HG02885 (cell line): ENCODE measurements at regions not wholly inside any gene's neighbourhood (a gene's known extent, or its start where the extent isn't known, plus 50 kb on each side); places are given as distances from the start of the nearest gene placed in this dataset.

Source experiments
- ATAC-seq: cut with Tn5 transposase; IDR thresholded peaks from one replicate; pipeline ENCODE4 v1.9.1; 2021; ENCODE audit warnings: mild to moderate bottlenecking; ENCODE audit not compliant: unreplicated experiment, poor library complexity

DNA sequence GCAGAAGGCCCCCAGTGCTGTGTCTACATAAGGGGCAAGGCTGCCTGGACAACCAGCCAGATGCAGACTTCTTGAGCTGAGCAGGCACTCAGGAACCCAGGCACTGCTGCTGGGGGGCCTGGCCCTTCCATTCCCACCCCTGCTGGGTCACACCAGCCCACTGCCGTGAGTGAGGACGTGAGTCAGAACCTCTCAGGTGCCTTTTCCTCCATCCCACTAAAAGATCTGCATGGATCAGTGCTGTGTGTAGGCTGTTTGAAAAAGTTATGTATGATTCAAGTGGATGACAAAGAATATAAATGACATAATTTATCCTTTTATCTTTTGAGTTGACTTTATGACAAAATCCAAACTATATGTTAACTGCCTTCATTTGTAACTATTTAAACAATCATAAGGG, 499.3 kb downstream of the INHBA start:
- no peak for ATAC-seq

DNA sequence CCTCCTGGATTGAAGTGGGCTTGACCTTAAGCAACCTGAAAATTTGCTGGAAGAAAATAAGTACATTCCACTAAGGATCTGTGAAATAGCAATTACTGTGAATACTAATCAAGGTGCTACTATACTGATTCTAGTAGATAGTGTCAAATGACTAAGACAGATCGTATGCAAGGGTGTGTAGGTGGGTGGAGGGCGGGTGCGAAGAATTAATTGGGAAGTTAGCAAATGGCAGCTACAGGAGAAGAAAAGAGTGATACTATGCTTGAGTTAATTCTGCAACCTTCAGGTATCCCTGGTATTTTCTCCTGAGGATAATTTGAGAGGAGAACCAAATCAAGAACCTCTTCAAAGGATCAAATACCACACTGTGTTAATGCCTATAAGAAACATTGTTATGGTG, 501.9 kb downstream of the INHBA start:
- no peak for ATAC-seq

DNA sequence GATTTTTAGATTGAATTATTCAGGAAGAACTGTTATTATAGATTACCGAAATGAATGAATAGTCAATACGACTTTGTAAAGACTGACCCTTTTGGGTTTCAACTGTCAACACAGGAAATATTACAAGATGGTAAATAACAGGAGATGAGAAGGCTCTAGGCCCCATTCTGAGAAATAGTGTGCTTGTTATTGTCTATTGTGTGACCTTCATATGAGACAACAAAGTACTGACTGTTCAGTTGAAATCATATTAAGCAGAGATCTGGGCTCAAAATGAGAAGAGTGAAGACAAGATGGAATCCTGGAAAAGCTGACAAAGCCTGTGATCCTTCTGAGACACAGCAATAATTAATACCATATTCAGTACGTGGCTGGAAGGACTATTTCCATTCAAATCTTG, 503.8 kb downstream of the INHBA start:
- ATAC-seq = no peak

DNA sequence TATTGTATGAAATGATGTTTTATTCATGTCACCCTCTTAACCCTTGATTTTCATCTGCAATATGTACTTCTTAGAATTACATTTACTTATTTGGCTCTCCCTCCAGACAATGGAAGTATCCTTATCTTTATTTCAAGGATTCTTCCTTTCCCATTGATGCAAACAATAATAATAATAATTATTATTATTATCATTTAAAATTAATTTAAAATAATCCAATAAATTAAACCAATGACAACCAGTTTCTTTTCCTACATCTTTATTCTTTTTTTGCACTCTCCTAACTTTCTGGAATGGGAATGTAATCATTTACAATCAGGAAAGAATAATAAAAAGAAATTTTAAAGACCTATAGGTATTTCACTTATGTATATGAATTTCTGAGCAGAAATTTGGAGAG, 504.4 kb downstream of the INHBA start:
- no peak for ATAC-seq

- no peak for ATAC-seq
These were observed 505.1 kb downstream of the INHBA start for GRCh38 chr7:41197769-41198168.

DNA sequence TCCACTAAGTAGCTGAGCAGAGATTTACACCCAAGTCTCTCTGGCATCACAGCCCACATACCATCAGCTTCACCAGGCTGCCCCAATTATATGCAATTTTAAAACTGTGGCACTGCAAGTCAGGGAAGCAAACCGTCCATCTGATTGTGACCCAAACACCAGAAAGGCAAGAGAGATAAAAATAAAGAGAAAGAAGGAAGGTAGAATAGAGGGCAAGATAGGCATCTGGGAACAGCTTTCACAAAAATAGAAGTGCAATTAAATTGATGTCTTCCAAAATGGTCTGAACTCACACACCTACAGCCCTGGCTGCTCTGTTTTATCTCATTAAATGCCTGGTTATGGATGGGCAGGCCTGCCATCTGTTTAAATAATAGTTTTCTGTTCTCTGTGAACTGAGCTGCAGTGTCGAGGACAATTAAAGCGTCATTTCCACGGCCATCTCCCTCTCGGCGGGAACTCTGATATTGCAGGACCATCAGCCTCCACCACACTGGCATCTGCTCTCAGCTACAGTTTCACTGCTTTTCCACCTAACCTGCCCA, 509.1 kb downstream of the INHBA start:
- no peak for ATAC-seq

DNA sequence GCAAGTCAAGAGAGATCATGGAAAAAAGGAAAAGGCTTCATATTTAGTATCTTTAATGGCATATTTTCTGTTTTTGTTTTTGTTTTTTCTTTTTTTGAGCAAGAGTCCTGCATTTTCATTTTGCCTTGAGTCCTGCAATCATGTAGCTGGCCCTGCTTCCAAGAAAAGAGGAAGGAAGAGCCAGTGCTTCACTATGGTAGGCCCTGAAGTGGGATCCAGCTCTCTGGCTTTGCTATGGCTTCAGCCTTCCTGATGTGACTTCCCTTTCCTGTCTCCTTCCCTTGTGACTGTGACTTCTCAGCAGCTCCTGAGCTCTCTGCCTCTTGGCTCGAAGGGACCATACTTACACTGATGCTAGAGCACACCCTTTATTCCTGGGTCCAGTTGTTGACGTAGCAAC, 512.3 kb downstream of the INHBA start:
- no peak for ATAC-seq

DNA sequence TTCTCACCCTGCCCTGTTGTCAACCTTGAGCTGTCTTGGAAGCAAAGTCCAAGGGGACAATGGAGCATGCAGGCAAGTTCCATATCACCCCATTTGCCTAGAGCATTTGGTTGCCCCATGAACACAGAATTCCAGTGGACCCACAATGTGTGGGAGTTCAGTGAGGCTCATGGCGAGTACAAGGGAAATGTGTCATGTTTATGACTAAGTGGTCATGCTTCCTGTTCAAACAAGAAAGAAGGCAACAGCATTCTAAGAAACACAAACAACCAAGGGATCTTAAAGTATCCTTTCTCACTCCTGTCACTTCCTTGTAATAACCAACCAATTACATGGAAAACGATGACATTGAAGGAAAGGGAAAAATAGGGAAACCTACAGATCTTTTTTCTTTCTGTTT, 513.0 kb downstream of the INHBA start:
- no peak for ATAC-seq

GRCh38 chr7:41188163-41189130, 514.4 kb downstream of the INHBA start:
- no peak for ATAC-seq

GRCh38 chr7:41187322-41187721, 515.6 kb downstream of the INHBA start:
- no peak for ATAC-seq

GRCh38 chr7:41185851-41186250, 517.0 kb downstream of the INHBA start:
- no peak for ATAC-seq

- no peak for ATAC-seq
These were observed 519.1 kb downstream of the INHBA start for GRCh38 chr7:41183741-41184140.

DNA sequence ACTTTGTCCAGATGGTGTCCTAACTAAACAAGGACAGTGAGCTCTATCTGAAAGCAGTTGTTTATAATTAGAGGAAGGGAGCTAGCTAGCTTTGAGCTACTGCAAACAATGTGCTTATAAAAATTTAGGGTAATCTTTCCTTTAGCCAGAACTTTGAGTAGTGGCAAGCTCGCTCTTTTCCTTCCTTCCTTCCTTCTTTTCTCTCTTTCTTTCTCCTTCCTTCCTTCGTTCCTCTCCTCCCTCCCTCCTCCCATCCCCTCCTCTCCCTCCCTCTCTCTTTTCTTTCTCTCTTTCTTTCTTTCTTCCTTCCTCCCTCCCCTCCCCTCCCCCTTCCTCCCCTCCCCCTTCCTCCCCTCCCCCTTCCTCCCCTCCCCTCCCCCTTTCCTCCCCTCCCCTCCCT, 520.1 kb downstream of the INHBA start:
- ATAC-seq = no peak

DNA sequence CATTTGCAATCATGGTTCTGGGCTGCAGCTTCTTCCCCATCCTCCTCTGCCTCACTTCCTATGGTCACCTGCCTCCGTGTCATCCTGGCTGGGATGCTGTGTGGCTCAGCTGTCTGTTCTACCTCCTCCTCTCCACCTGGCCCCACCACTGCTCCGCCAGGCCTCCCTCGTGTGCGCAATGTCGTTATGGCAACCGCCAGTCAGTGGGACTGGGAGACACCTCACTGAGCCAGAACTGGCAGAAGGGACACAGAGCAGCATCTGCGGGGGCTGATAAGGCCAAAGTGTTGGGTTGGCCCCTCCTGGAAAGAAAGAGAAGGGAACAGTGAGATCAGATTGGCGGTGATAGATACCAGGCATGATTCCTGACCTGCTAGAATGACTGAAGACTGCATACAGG, 527.5 kb downstream of the INHBA start:
- ATAC-seq = no peak

DNA sequence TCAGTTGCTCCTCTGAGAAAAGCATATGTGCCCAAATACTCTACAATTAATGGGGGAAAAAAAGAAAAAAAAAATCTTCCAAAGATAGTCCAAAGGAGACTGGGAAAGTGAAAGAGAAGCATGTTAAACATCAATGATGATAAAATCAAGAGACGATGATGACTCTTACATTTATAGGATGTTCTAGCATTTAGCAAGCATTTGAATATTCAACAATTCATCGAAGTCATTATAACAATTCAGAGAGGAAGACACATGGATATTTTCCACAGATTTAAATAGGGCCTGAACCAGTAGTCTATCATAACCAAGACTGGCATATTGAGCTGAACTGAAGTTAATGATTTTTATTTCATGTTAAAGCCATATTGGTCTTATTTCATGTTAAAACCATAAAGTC, 528.4 kb downstream of the INHBA start:
- no peak for ATAC-seq

DNA sequence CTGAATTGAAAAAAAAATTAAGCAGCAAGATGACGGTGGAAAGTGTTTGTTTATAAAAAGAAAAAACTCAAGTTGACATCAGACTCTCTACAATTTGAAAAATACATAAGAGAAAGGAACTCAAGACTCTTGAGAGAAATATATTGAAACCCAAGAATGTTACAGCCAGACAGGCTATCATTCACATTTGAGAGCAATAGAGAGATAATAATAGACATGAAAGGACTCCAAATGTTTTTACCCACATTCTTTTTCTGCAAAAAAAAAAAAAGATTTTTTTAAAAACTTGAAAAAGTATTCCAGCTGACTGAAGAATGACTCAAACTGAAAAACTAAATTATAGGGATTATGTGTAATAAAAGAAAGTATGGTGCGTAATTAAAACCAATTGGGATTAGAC, 532.4 kb downstream of the INHBA start:
- no peak for ATAC-seq

DNA sequence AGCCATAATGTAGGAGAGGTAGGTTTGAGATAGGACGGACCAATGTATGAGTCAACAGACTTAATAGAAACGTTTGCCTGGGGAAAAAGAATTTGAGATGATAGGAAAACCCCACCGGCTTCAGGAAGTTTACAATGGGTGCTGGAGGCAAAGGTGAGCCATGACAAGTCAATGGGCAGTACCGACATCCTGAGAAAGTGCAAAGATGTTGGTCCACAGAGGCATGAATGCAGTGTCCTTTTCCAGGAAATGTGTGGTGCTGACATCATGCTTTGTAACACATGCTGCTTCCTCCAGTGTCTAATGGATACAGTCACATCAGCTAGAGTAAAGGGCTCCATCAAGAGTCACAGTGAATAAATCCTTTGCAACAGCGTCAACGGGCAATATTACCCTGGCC, 533.6 kb downstream of the INHBA start:
- ATAC-seq = no peak

DNA sequence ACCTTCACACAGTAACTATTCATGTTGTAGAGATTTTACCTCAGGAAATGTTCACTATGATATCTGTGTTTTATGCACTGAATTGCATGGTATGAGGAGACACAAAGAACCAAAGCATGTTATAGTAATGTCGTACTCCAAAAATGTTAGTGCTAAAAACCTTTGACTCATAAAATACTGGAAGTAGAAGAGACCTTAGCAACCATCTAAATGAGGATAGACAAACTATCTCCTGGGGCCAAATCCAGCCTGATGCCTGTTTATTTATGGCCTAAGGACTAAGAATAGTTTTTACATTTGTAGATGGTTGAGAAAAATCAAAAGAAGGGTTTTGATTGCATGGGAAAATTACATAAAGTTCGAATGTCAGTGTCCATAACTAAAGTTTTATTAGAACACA, 535.1 kb downstream of the INHBA start:
- no peak for ATAC-seq

- ATAC-seq = no peak
These were observed 538.5 kb downstream of the INHBA start for GRCh38 chr7:41164440-41164839.

DNA sequence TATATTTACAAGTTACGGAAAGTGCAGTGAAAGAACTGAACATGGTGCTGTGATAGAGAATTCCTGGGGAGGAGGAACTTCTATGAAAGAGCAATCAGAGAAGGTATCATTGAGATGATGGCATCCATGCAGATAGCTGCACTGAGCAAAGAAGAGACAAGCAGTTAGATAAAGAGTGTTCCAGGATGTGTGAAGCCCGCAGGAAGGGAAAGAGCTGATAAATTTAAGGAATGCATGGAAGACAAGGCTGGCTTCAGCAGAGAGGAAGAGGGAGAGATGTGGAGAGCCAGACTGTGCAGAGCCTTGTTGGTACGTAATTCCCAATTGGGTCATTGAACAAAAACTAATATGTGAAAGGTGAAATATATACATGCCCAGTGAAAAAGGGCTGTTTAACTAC, 538.9 kb downstream of the INHBA start:
- no peak for ATAC-seq

- ATAC-seq = no peak
These were observed 540.3 kb downstream of the INHBA start for GRCh38 chr7:41162612-41163011.

DNA sequence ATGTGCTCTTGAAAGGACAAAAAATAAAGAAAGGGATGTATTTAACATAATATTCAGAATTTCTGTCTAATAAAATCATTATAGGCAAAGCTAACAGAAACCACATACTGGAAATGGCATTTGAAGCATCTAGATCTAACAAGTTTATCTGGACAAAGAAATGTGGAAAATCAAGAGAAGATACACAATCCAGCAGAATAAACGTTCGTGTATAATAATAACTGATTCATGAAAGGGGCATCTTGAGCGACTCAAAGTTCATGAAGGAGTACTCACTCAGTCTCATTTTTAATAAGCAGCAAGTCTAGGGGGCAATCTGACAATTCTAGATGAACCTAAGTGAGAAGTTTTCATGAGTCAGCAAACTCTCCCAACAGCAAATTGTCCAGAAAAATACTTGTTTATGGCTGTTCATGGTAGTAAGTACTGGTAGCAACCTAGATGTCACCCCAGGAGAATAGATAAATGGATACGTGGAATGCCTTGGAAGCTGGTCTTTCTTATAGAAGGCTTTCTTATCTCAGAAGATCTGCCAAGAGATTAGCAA, 541.8 kb downstream of the INHBA start:
- no peak for ATAC-seq
